ENCODE measurements at regions not wholly inside any gene's neighbourhood (a gene's known extent, or its start where the extent isn't known, plus 50 kb on each side); places are given as distances from the start of the nearest gene placed in this dataset.

GRCh38 chr16:72566174-72566573 lies 394.2 kb upstream of the PMFBP1 start:
- TF ChIP-seq CTCF (IDR thresholded peaks at IDR 0.05 in 2 of 3, conservative IDR thresholded peaks at IDR 0.05 in 1 of 3; ENCODE audit: insufficient read depth in 2 of 3, low read depth in 1 of 3, low read length in 3 of 3) (no peak), ETV6 (IDR thresholded peaks at IDR 0.05; ENCODE audit: borderline replicate concordance in 1 of 2, low read depth in 2 of 2, low read length in 1 of 2) (no peak), ETV6 (CRISPR knock-in tag; IDR thresholded peaks at IDR 0.05; ENCODE audit: borderline replicate concordance) (no peak), ZBTB33 (CRISPR knock-in tag; IDR thresholded peaks at IDR 0.05) (no peak), ZKSCAN8 (CRISPR knock-in tag; IDR thresholded peaks at IDR 0.05) (no peak), ZNF318 (IDR thresholded peaks at IDR 0.05; ENCODE audit: borderline replicate concordance in 1 of 2, low read depth in 1 of 2) (no peak), KLF6 (CRISPR knock-in tag; IDR thresholded peaks at IDR 0.05; ENCODE audit: borderline replicate concordance) (no peak), ZNF445 (CRISPR knock-in tag; IDR thresholded peaks at IDR 0.05; ENCODE audit: low read depth) (no peak), ZBTB40 (IDR thresholded peaks at IDR 0.05) (no peak), ZBTB40 (CRISPR knock-in tag; IDR thresholded peaks at IDR 0.05) (no peak), SMC3 (conservative IDR thresholded peaks at IDR 0.05; ENCODE audit: insufficient read depth, low read depth, low read length) (no peak)

Data from K562 (cell line).